Heart left ventricle (tissue), 16 donors: ENCODE measurements at regions not wholly inside any gene's neighbourhood (a gene's known extent, or its start where the extent isn't known, plus 50 kb on each side); places are given as distances from the start of the nearest gene placed in this dataset.
A peak's percentile ranks its signal among the peaks of the same experiment; 100 is the strongest.

Source experiments
- ATAC-seq, 4 donors: fragments of 200-7000 bp; cut with Tn5 transposase; one replicate each; pipeline ENCODE4 v1.9.1; 2020 to 2022; ENCODE audit warnings: moderate library complexity in 4 of 4, mild to moderate bottlenecking in 3 of 4, moderate number of reproducible peaks in 1 of 4
- DNase-seq, 5 donors: peaks; one replicate each; pipeline ENCODE4 v3.0.0-alpha.2; 2020
- H3K27ac ChIP-seq, 12 donors: fragments of 200-600 bp; sonication (generic) in 4 of 12; one replicate each; pipeline versions ENCODE4 v1.5.0 to v1.8.0; 2016 to 2022; ENCODE audit warnings: mild to moderate bottlenecking in 2 of 12
- H3K27me3 ChIP-seq, 9 donors: fragments of 200-600 bp; sonication (generic) in 2 of 9; one replicate each; pipeline versions ENCODE4 v1.5.1 to v1.8.0; 2016 to 2022; ENCODE audit warnings: mild to moderate bottlenecking in 3 of 9
- H3K36me3 ChIP-seq, 9 donors: fragments of 200-600 bp; sonication (generic) in 2 of 9; one replicate each; pipeline versions ENCODE4 v1.5.0 to v1.8.0; 2018 to 2022; ENCODE audit warnings: mild to moderate bottlenecking in 2 of 9
- H3K4me1 ChIP-seq, 12 donors: fragments of 200-600 bp; sonication (generic) in 4 of 12; one replicate each; pipeline versions ENCODE4 v1.5.0 to v1.8.0; 2016 to 2022; ENCODE audit warnings: mild to moderate bottlenecking in 3 of 12
- H3K4me3 ChIP-seq, 12 donors: fragments of 200-600 bp; sonication (generic) in 4 of 12; one replicate each; pipeline versions ENCODE4 v1.5.0 to v1.8.0; 2017 to 2022; ENCODE audit warnings: mild to moderate bottlenecking in 9 of 12, moderate library complexity in 4 of 12
- H3K9me3 ChIP-seq, 12 donors: fragments of 200-600 bp; sonication (generic) in 4 of 12; one replicate each; pipeline versions ENCODE4 v1.5.0 to v1.8.0; 2016 to 2022; ENCODE audit warnings: mild to moderate bottlenecking in 1 of 12
- POLR2A ChIP-seq, 2 donors: fragments of 450-650 bp; IDR thresholded peaks; one replicate each; pipeline ENCODE4 v1.6.1; 2017; ENCODE audit warnings: antibody characterized with exemption in 2 of 2, mild to moderate bottlenecking in 2 of 2, moderate library complexity in 2 of 2
- WGBS, 4 donors: extraction: QIAGEN DNeasy Blood & Tissue Kit in 2 of 4; methylation state at CpG; one replicate each; pipeline versions ENCODE4 v1.1.5 to v1.1.7; 2013 to 2018; 5-methylcytosine and 5-hydroxymethylcytosine counted together
- intact Hi-C, 10 donors: fragments of 100-400 bp; cut with DNase I; formaldehyde crosslinking; loops; one replicate each; pipeline versions ENCODE4 v1.11.1 to v1.14.2; 2022
- TF ChIP-seq, protein P1 (sequence below), 12 donors: fragments of 200-600 bp; sonication (generic) in 4 of 12; IDR thresholded peaks; one replicate each; pipeline versions ENCODE4 v1.5.0 to v1.8.0; 2018 to 2022; ENCODE audit warnings: antibody characterized with exemption in 12 of 12, mild to moderate bottlenecking in 5 of 12
- donor health status: ischemic (EF 13 %, LVEDD 7.1; RV severe dilation, severe dysfunction).
- donor health status: healthy with polysubstance abuse.
- donor health status: DM: no; HTN: yes; CAD: no.
- donor health status: DM: no; HTN: no; CAD: no.
- donor health status: ischemic (EF 25% LVEDD 6.9; RV normal size, moderate dysfunction).
- donor health status: ischemic (EF 25% LVEDD 5.7; RV mildly dilated, moderate dysfunction).
- donor health status: healthy.
- donor health status: DM: yes; HTN: yes; CAD: no.
- donor health status: ischemic (EF 35%, LVEDD 5.7; RV mildly dilated, moderate dysfunction).
- donor health status: nonischemic (EF 11% LVEDD 7.7; RV severe dilation, severe dysfunction).
- donor health status: DM: yes; HTN: yes; CAD: no.
- donor health status: PGD.
- donor health status: ischemic (EF 29% LVEDD 5.4; RV normal size, mild dysfunction).
- donor health status: nonischemic (EF 23%, LVEDD 6.1; RV moderate dilation, normal function).

- H3K27me3 ChIP-seq = no peaks in the 10 kb centered on the region
- no peaks in the 10 kb centered on the region for H3K9me3 ChIP-seq
- H3K36me3 ChIP-seq = no peaks in the 10 kb centered on the region
- ATAC-seq (no peak), DNase-seq (no peak)
- TF ChIP-seq POLR2A (IDR thresholded peaks at IDR 0.05) = no peak
- TF ChIP-seq, protein P1, sequence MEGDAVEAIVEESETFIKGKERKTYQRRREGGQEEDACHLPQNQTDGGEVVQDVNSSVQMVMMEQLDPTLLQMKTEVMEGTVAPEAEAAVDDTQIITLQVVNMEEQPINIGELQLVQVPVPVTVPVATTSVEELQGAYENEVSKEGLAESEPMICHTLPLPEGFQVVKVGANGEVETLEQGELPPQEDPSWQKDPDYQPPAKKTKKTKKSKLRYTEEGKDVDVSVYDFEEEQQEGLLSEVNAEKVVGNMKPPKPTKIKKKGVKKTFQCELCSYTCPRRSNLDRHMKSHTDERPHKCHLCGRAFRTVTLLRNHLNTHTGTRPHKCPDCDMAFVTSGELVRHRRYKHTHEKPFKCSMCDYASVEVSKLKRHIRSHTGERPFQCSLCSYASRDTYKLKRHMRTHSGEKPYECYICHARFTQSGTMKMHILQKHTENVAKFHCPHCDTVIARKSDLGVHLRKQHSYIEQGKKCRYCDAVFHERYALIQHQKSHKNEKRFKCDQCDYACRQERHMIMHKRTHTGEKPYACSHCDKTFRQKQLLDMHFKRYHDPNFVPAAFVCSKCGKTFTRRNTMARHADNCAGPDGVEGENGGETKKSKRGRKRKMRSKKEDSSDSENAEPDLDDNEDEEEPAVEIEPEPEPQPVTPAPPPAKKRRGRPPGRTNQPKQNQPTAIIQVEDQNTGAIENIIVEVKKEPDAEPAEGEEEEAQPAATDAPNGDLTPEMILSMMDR (IDR thresholded peaks at IDR 0.05) = no peak
- intact Hi-C loops = loop anchor here in 3 of 10 donors (10.0 kb wide), 2 partner anchors 57 to 113 kb away; partner anchors contain the start of gene RYBP (in 2 of the 3)
- H3K27ac ChIP-seq = no peak overlapping the region
- H3K4me1 ChIP-seq = peaks cover 0 to 39% (median 19%) of the 10 kb centered on the region in 12 donors
- no peak overlapping the region for H3K4me3 ChIP-seq
- 88 to 91% (median 89%) methylated on average over 5 of the region's 5 CpGs for WGBS, 4 donors
Measured at GRCh38 chr3:72332036-72332435, 516.2 kb downstream of the SHQ1 start.

DNA sequence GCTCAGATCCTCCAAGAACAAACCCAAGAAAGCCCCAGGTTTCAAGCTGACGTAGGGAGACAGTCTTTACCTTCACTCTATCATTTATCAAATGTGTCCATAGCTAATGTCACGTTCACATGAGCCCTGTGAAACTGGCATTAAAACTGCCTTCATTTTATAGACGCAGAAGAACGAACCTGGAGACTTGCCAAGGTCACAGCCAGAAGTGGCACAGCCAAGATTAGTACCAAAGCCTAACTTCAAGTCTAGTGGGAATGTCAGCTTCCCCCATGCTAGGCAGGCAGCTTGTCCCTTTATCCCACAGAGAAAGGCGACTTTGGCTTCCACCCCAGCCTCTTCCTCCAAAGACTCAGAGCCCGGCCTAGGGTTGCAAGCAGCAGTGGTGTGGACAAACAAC is 517.2 kb downstream of the SHQ1 start:
- no peaks in the 10 kb centered on the region for H3K27me3 ChIP-seq
- H3K36me3 ChIP-seq = no peaks in the 10 kb centered on the region
- TF ChIP-seq, protein P1 (IDR thresholded peaks at IDR 0.05) = no peak
- TF ChIP-seq POLR2A (IDR thresholded peaks at IDR 0.05) = no peak
- no peaks in the 10 kb centered on the region for H3K9me3 ChIP-seq
- peaks cover 0 to 30% (median 11%) of the 10 kb centered on the region in 12 donors for H3K4me1 ChIP-seq
- 51 to 66% (median 62%) methylated on average over 6 of the region's 6 CpGs for WGBS, 4 donors
- no peak for ATAC-seq
- no peak overlapping the region for H3K4me3 ChIP-seq
- no peak overlapping the region for H3K27ac ChIP-seq
- intact Hi-C loops = loop anchor here in 3 of 10 donors (10.0 kb wide), 2 partner anchors 56 to 114 kb away; partner anchors contain the start of gene RYBP (in 2 of the 3)
- DNase-seq = no peak

DNA sequence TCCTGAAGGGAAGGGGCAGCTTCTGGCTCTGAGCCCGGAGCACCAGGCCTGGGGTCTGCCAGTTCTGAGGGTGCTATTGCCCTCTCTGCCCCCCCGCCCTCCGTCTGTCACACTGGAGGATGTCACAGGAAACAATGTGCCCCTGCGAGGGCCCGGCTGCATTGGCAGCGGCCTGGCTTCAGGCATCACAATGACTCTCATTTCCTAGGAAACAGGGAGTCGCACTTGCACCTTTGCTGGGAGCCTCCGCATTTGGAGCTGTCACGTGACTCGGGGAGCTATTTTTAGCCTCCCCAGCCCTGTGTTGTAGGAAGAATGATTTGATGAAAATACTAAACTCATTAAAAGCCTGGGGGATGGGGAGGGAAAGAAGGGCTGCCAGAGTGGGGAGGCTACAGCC is 518.9 kb downstream of the SHQ1 start:
- H3K4me3 ChIP-seq = no peak overlapping the region
- TF ChIP-seq POLR2A (IDR thresholded peaks at IDR 0.05) = no peak
- TF ChIP-seq, protein P1 (IDR thresholded peaks at IDR 0.05) = no peak
- 0 to 18% (median 9%) methylated on average over 7 to 10 of the region's 10 CpGs for WGBS, 4 donors
- no peaks in the 10 kb centered on the region for H3K27me3 ChIP-seq
- H3K9me3 ChIP-seq = peaks cover 0 to 3% (median 0%) of the 10 kb centered on the region in 12 donors
- H3K27ac ChIP-seq = peak overlapping the region in 1 of 12 donors; percentile 17
- peaks cover 0 to 27% (median 11%) of the 10 kb centered on the region in 12 donors for H3K4me1 ChIP-seq
- intact Hi-C loops = loop anchor here in 1 of 10 donors (10.0 kb wide), 1 partner anchor 115 kb away; the partner anchor contains the start of gene RYBP
- ATAC-seq (peak; percentile 67 to 84 (median 76)), DNase-seq (peak in 4 of 5 donors; percentile 50 to 68 (median 63))
- no peaks in the 10 kb centered on the region for H3K36me3 ChIP-seq

DNA sequence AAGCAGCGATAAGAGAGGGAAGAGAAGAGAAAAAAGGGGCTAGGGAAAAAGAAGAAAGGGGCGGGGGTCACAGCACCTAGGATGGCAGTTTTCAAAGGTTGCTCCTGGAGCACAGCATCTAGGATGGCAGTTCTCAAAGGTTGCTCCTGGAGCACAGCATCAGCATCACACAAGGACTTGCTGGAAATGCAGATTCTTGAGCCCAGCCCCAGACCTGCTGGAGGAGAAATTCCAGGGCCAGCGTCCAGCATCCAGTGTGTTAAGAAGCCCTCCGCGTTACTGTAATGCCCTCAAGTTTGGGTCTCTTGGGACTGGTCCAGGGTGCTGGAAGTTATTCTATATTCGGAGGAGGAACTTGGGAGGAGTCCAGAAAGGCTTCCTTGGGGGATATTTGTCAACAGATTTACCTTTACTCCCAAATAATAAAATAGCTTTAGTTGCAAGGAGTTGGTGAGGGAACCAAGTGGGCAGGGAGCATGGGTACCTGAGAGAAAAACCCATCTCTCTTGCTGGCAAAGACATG is 519.4 kb downstream of the SHQ1 start:
- TF ChIP-seq, protein P1 (IDR thresholded peaks at IDR 0.05) = no peak
- TF ChIP-seq POLR2A (IDR thresholded peaks at IDR 0.05) = no peak
- 49 to 55% (median 49%) methylated on average over 6 of the region's 6 CpGs for WGBS, 4 donors
- H3K9me3 ChIP-seq = peaks cover 0 to 3% (median 0%) of the 10 kb centered on the region in 12 donors
- no peak overlapping the region for H3K4me3 ChIP-seq
- peaks cover 0 to 27% (median 11%) of the 10 kb centered on the region in 12 donors for H3K4me1 ChIP-seq
- intact Hi-C loops = loop anchor here in 1 of 10 donors (10.0 kb wide), 1 partner anchor 116 kb away; the partner anchor contains the start of gene RYBP
- H3K36me3 ChIP-seq = no peaks in the 10 kb centered on the region
- ATAC-seq (peak in 1 of 4 donors; percentile 4), DNase-seq (no peak)
- peak overlapping the region in 1 of 12 donors; percentile 17 for H3K27ac ChIP-seq
- H3K27me3 ChIP-seq = no peaks in the 10 kb centered on the region
